Caco-2 (cell line): ENCODE measurements at regions not wholly inside any gene's neighbourhood (a gene's known extent, or its start where the extent isn't known, plus 50 kb on each side); places are given as distances from the start of the nearest gene placed in this dataset.

Source experiments
- BruUV-seq: library from RNA; stranded (reverse); fragments of 400-500 nt; replicated peaks from 2 replicates; lab custom pipeline; 2021; lab: Mats Ljungman, UMichigan
- CTCF ChIA-PET: fragments of 300-600 bp; sonication (Branson Sonifier 250); formaldehyde crosslinking; loops from one replicate; lab custom pipeline; 2022; ENCODE audit warnings: antibody characterized with exemption; lab: Charles Lee
- POLR2A ChIA-PET: fragments of 300-600 bp; sonication (Branson Sonifier 250); formaldehyde crosslinking; loops from one replicate; lab custom pipeline; 2022; ENCODE audit warnings: antibody characterized with exemption; lab: Charles Lee
- DNase-seq, 2 experiments: peaks; one replicate each; pipeline versions ENCODE4 v3.0.0 to v3.0.0-alpha.2; 2020 to 2022
- H3K27me3 ChIP-seq: replicated peaks from 2 replicates; pipeline ENCODE4 v1.6.0; 2011; ENCODE audit warnings: low read length; ENCODE audit not compliant: control insufficient read depth, insufficient read depth
- H3K36me3 ChIP-seq: 2 replicates; pipeline ENCODE4 v1.5.1; 2011; ENCODE audit warnings: low read length; ENCODE audit not compliant: control insufficient read depth, insufficient read depth
- H3K4me1 ChIP-seq: fragments of 250-450 bp; sonication (Bioruptor Pico); 2 replicates; pipeline ENCODE4 v1.5.1; 2020; ENCODE audit warnings: mild to moderate bottlenecking
- H3K4me3 ChIP-seq: 2 replicates; pipeline ENCODE4 v1.5.1; 2011; ENCODE audit warnings: low read depth, mild to moderate bottlenecking, control low read depth, low read length
- H3K9me3 ChIP-seq: fragments of 250-450 bp; sonication (Bioruptor Pico); 2 replicates; pipeline ENCODE4 v1.5.1; 2020; ENCODE audit warnings: mild to moderate bottlenecking, moderate library complexity
- H3K27ac Mint-ChIP-seq: one replicate; pipeline ENCODE4 v1.8.0; 2022; ENCODE audit warnings: mixed read lengths; ENCODE audit not compliant: unreplicated experiment
- H3K27me3 Mint-ChIP-seq: one replicate; pipeline ENCODE4 v1.8.0; 2022; ENCODE audit warnings: mixed read lengths; ENCODE audit not compliant: insufficient read depth, unreplicated experiment
- H3K36me3 Mint-ChIP-seq: one replicate; pipeline ENCODE4 v1.8.0; 2022; ENCODE audit warnings: mild to moderate bottlenecking, mixed read lengths; ENCODE audit not compliant: insufficient read depth, unreplicated experiment
- H3K4me1 Mint-ChIP-seq: one replicate; pipeline ENCODE4 v1.8.0; 2022; ENCODE audit warnings: low read depth, mixed read lengths; ENCODE audit not compliant: unreplicated experiment
- H3K4me3 Mint-ChIP-seq: one replicate; pipeline ENCODE4 v1.8.0; 2022; ENCODE audit warnings: mild to moderate bottlenecking, moderate library complexity, mixed read lengths; ENCODE audit not compliant: unreplicated experiment
- H3K9me3 Mint-ChIP-seq: one replicate; pipeline ENCODE4 v1.8.0; 2022; ENCODE audit warnings: mixed read lengths; ENCODE audit not compliant: unreplicated experiment
- intact Hi-C: fragments of 100-400 bp; cut with micrococcal nuclease; formaldehyde crosslinking; loops from one replicate; pipeline ENCODE4 v1.10.0; 2022; ENCODE audit not compliant: unreplicated experiment
- TF ChIP-seq, protein P1 (sequence below), 2 experiments: fragments of 200-600 bp in 1 of 2; IDR thresholded peaks; 1 replicate in 1 of 2; 2 replicates in 1 of 2; pipeline versions ENCODE4 v1.5.1 to v1.8.0; 2011 to 2022; ENCODE audit warnings: antibody characterized with exemption in 1 of 2, control low read depth in 1 of 2, inconsistent platforms in 1 of 2, low read depth in 1 of 2, low read length in 1 of 2, mild to moderate bottlenecking in 1 of 2, moderate library complexity in 1 of 2; ENCODE audit not compliant: insufficient read depth in 1 of 2, severe bottlenecking in 1 of 2, unreplicated experiment in 1 of 2

- CTCF ChIA-PET = no interaction called here
- Mint-ChIP-seq H3K4me3 (no peak overlapping the region), H3K36me3 (peaks cover 7% of the 10 kb centered on the region), H3K27me3 (no peaks in the 10 kb centered on the region), H3K9me3 (no peaks in the 10 kb centered on the region), H3K27ac (no peak overlapping the region), H3K4me1 (peaks cover 31% of the 10 kb centered on the region)
- TF ChIP-seq, protein P1, sequence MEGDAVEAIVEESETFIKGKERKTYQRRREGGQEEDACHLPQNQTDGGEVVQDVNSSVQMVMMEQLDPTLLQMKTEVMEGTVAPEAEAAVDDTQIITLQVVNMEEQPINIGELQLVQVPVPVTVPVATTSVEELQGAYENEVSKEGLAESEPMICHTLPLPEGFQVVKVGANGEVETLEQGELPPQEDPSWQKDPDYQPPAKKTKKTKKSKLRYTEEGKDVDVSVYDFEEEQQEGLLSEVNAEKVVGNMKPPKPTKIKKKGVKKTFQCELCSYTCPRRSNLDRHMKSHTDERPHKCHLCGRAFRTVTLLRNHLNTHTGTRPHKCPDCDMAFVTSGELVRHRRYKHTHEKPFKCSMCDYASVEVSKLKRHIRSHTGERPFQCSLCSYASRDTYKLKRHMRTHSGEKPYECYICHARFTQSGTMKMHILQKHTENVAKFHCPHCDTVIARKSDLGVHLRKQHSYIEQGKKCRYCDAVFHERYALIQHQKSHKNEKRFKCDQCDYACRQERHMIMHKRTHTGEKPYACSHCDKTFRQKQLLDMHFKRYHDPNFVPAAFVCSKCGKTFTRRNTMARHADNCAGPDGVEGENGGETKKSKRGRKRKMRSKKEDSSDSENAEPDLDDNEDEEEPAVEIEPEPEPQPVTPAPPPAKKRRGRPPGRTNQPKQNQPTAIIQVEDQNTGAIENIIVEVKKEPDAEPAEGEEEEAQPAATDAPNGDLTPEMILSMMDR (IDR thresholded peaks at IDR 0.05; ENCODE audit: insufficient read depth in 1 of 2, low read depth in 1 of 2, low read length in 1 of 2, severe bottlenecking in 1 of 2, unreplicated experiment in 1 of 2) = no peak
- Histone ChIP-seq H3K4me1 (peaks cover 23% of the 10 kb centered on the region), H3K36me3 (no peaks in the 10 kb centered on the region), H3K27me3 (no peaks in the 10 kb centered on the region), H3K4me3 (no peak overlapping the region), H3K9me3 (no peaks in the 10 kb centered on the region)
- POLR2A ChIA-PET = no interaction called here
- no TSS peak for BruUV-seq
- intact Hi-C loops = no loop called here
- DNase-seq = no peak
These were observed 183.1 kb downstream of the UACA start for GRCh38 chr15:70580286-70580685.

DNA sequence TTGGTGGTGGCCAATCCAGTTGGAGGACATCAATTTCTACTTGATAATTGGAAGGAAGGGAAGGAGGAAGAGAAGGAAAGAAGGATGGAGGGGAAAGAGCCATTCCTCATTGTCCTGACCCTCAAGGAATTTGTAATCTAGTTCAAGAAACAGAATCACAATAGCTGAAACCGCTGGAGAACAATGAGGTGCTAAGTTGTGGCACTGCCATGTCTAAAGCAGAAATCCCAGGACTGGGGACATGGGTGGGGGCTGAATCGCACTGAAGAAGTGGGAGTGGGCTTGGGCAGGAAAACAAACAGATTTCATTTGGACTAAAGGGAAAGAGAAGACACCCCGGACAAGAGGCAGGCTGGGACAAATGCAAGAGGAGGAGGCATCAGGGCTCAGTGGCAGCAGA lies 183.6 kb downstream of the UACA start:
- peaks cover 21% of the 10 kb centered on the region for H3K4me1 ChIP-seq
- H3K27me3 ChIP-seq = no peaks in the 10 kb centered on the region
- BruUV-seq = no TSS peak
- H3K4me3 Mint-ChIP-seq = no peak overlapping the region
- H3K27me3 Mint-ChIP-seq = no peaks in the 10 kb centered on the region
- ChIA-PET CTCF (no interaction called here), POLR2A (no interaction called here)
- no peak overlapping the region for H3K27ac Mint-ChIP-seq
- H3K9me3 Mint-ChIP-seq = peaks cover 5% of the 10 kb centered on the region
- peaks cover 5% of the 10 kb centered on the region for H3K36me3 Mint-ChIP-seq
- TF ChIP-seq, protein P1 (IDR thresholded peaks at IDR 0.05; ENCODE audit: insufficient read depth in 1 of 2, low read depth in 1 of 2, low read length in 1 of 2, severe bottlenecking in 1 of 2, unreplicated experiment in 1 of 2) = no peak
- H3K4me3 ChIP-seq = no peak overlapping the region
- DNase-seq = no peak
- no peaks in the 10 kb centered on the region for H3K36me3 ChIP-seq
- peaks cover 33% of the 10 kb centered on the region for H3K4me1 Mint-ChIP-seq
- no peaks in the 10 kb centered on the region for H3K9me3 ChIP-seq
- intact Hi-C loops = loop anchor here (5.0 kb wide), 1 partner anchor 72 kb away; no protein-coding TSS in a partner anchor

- CTCF ChIA-PET = interaction anchor here (1.1 kb wide), 1 partner anchor 12 kb away, joined by 3 read pairs; no protein-coding TSS in a partner anchor
- H3K4me1 Mint-ChIP-seq = peaks cover 22% of the 10 kb centered on the region
These were observed 185.2 kb downstream of the UACA start for GRCh38 chr15:70578196-70578595.

More at GRCh38 chr15:70578196-70578595, 185.2 kb downstream of the UACA start:
- no peaks in the 10 kb centered on the region for H3K27me3 ChIP-seq
- no peaks in the 10 kb centered on the region for H3K36me3 Mint-ChIP-seq
- TF ChIP-seq, protein P1 (IDR thresholded peaks at IDR 0.05; ENCODE audit: insufficient read depth in 1 of 2, low read depth in 1 of 2, low read length in 1 of 2, severe bottlenecking in 1 of 2, unreplicated experiment in 1 of 2) = no peak
- no peak for DNase-seq
- no peak overlapping the region for H3K4me3 Mint-ChIP-seq
- H3K27ac Mint-ChIP-seq = no peak overlapping the region
- H3K4me1 ChIP-seq = peaks cover 11% of the 10 kb centered on the region; the same call in 1 of the 2 replicates
- H3K9me3 ChIP-seq = peaks cover 4% of the 10 kb centered on the region; the same call in 1 of the 2 replicates
- no peaks in the 10 kb centered on the region for H3K27me3 Mint-ChIP-seq
- H3K4me3 ChIP-seq = no peak overlapping the region
- intact Hi-C loops = loop anchor here (5.0 kb wide), 1 partner anchor 71 kb away; no protein-coding TSS in a partner anchor
- H3K36me3 ChIP-seq = no peaks in the 10 kb centered on the region
- peaks cover 15% of the 10 kb centered on the region for H3K9me3 Mint-ChIP-seq
- no TSS peak for BruUV-seq
- POLR2A ChIA-PET = no interaction called here
